ENCODE measurements at regions not wholly inside any gene's neighbourhood (a gene's known extent, or its start where the extent isn't known, plus 50 kb on each side); places are given as distances from the start of the nearest gene placed in this dataset.
A peak's percentile ranks its signal among the peaks of the same experiment; 100 is the strongest.
"Not testable (repeated sequence)": the region's sequence is repeated elsewhere in the genome, so short reads cannot be mapped to it uniquely, and the experiment has no call there.

DNA sequence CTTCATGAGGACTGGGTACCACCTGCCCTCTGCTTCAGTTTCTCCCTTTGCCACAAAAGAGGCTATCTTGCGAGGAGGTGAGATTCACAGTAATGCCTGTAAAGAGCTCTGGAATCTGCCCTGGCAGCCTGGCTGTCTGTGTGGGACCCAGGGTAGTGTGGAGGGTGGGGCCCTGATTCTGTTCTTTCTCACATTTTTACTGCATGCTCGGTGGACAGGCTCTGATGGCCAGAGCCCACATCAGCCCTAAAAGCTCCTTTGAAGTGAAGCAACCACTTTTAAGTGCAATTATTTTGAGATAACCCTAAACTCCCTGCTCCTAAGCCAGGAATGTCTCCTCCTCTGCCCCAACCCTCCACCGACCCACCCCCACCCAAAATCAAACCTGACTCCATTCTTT, 92.1 kb upstream of the PODXL start:
- DNase-seq (ENCODE audit: low read depth in 2 of 2): no peak

DNA sequence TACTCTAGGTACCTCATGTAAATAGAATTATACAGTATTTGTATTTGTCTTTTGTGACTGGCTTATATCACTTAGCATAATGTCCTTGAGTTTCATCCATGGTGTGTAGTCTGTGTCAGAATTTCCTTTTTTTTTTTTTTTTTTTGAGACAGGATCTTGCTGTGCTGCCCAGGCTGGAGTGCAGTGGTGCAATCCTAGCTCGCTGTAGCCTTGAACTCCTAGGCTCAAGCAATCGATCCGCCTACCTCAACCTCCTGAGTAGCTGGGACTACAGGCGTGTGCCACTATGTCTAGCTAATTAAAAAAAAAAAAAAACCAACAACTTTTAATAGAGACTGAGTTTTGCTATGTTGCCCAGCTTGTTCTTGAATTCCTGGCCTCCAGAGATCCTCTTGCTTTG, 89.8 kb upstream of the PODXL start:
- DNase-seq (ENCODE audit: low read depth in 2 of 2): no peak

DNA sequence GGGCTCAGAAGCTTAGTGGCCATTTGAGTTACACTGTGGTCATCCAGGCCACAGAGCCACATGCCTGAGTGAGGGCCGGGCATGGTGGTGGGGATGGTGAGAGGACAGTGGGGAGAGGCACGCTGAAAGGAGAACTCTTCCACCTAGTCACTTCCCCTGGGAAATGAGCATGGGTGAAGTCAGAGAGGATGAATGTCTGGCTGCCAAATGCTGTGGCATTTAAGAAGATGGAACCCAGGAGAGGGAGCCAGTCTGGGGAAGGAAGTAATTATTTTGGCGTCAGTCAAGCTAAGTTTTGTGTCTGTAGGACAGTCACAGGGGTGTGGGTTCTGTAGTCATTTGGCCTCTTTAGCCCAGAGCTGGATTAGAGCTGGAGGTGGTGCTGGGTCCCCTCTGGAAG, 86.0 kb upstream of the PODXL start:
- DNase-seq (ENCODE audit: low read depth in 2 of 2): no peak

DNA sequence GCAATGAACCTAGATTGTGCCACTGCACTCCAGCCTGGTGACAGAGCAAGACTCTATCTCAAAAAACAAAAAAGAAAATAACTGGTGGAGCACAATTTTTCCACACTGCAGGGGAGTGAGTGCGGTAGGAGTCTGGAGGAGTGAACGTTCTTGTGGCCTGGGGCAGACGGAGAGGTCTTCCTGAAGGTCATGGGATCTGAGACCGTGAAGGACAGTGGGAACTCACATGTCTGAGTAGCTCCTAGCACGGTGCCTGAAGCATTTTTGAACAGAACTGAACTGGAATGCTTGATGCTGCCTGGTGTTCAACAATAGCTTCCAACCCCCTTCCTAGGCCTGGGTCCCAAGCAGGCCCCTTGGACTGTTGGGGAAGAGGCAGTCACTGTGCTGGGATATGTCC, 84.3 kb upstream of the PODXL start:
- no peak for DNase-seq (ENCODE audit: low read depth in 2 of 2)

DNA sequence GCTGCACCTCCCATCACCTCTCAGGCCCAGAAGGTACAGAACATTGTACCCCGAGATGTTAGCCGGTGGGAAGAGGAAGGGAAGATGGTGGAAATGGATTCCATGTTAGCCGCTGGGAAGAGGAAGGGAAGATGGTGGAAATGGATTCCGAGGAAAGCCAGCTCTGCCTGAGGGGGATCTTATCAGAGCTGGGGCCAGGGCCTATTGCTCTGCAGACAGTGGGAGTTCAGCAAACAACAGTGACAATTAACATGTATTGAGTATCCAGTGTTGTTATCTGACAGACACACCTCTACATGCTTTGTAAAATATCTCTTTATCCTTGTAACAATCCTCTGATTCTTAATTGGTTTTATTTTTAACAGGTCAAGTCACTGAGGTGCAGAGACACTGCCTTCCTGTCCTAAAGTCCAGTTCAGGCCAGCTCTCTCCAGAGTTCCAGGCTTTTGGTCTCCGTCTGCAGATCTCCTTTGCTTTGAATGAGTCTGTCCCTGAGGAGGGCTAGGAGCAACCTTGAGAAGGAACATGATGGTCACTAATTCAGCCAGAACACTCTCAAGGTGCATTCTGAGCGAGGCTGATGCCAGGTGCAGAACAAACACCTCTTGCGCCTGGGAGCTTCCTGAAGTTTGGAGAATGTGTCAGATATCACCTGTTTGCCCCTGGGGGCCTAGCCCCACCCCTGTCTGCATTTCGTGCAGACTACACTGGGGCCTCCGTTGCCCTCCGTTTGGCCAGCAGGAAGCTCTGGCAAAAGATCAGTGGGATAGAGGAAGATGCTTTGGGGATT, 82.4 kb upstream of the PODXL start:
- DNase-seq (ENCODE audit: low read depth in 2 of 2): no peak

DNA sequence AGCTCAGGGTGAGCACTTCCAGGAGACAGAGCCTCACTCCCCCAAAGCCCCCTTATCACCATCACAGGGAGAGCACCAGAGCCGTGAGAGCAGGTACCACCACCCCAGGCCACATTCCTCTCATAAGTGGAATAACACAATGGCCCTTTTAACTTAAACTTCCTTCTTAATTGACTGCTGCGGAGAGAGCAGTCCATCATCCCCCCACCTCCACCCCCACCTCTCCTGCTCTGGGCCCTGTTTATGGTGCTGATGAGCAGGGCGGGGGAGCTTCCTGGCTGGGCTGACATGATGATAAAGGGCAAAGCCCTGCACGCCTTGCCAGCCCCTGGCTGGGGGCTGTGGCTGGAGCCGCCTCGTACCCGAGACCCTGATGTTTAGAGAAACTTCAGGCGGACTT, 81.4 kb upstream of the PODXL start:
- no peak for DNase-seq (ENCODE audit: low read depth in 2 of 2)

DNA sequence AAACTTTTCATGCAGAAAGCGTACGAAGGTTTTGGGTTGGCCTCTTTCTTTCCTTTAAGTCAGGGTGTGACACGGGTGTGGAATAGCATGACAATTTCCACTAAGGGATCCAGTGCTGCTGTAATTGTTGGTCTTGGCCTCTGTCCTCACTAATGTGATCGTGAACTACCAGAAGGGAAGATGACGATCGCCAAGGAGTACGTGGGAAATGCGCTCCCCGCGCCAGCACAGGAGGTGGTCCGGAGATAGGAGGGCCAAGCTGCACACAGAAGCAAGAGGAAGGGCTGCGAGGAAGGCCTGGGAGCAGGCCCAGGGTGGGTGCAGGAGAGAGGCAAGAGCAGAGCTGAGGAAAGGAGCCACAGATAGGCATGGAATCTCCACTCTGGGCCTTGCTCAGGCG, 79.7 kb upstream of the PODXL start:
- DNase-seq (ENCODE audit: low read depth in 2 of 2): no peak

DNA sequence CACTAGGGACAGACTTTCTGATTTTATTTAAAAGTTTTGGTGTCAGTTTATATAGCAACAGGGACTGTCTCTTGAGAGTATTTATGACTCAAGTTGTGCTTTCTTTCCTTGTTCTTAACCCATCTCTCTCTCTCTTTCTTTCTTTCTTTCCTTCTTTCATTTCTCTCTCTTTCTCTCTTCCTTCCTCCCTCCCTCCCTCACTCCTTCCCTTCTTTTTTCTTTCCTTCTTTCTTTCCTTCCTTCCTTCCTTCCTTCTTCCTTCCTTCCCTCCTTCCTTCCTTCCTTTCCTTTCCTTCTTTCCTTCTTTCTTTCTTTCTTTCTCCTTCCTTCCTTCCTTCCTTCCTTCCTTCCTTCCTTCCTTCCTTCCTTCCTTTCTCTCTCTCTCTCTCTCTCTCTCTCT, 77.8 kb upstream of the PODXL start:
- not testable (repeated sequence) for DNase-seq (ENCODE audit: low read depth in 2 of 2)

DNA sequence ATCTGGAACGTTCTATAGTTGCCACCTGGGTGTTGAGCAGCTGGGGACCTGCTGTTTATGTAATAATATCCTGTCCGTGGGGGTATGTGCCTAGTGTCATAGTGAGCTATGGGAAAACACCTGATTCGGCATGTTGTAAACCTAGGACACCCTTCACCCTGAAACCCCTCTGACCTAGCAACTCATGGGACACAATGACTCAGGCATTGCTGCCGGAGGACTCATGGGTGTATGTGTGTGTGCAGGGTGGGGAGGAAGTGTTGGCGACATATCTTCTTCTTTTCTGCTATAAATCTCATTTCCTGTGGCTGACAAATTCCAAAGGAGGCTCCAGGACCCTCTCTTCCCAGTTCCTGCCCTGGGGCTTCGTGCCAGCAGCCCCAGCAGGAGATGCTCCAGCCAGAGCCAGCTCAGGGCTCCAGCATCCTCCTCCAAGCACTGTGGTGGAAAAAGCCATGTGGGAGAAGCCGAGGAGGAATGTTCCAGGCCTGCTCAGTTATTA, 77.0 kb upstream of the PODXL start:
- DNase-seq (ENCODE audit: low read depth in 2 of 2): peak; percentile 49 to 52

DNA sequence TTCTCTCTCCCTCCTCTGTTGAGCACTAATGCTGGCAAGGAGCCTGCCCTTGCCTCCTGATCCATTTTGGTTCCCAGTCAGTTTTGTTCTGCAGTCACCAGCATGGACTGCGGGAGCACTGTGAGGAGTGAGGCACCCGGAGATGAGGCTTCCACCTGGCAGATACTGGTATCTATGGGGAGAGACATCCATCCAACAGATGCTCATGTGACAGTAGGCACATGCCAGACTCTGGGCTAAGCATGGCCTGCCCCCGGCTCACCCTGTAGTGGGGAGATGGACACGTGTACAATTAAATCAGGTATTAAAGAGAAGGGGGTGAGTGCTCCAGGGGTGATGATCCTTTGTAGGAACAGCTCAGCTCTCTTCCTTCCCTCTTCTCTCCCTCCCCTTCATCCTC, 74.0 kb upstream of the PODXL start:
- DNase-seq (ENCODE audit: low read depth in 2 of 2): no peak

DNA sequence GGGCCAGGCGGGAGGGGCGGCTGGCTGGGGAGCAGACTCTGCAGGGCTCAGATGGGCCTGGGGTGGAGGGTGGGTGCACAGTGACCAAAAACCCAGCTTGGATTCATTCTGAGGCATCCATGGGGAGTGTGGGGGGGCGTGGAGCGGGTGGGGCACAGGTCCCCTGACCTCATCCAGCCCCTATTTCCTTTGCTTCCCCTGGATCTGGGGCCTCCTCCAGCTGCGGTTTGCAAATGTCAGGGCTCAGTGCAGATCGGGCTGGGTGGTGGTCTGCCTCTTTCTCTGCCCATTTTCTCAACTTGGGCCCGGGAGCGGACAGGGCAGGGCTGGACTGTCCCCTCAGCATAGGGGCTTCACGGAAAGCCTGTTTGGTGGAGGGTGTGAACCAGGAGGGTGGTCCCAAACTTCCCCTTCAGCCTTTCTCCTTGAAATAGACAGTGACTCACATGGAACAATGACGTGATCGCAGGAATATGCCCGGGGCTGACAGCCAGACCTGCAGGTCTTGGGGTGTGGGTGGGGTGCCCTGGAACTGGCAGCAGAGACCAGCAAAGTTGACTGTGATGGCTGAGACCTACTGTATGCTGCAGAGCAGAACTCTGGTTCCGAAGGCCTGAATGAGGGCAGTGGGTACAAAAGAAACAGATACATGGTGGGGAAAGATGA, 72.9 kb upstream of the PODXL start:
- no peak for DNase-seq (ENCODE audit: low read depth in 2 of 2)

DNA sequence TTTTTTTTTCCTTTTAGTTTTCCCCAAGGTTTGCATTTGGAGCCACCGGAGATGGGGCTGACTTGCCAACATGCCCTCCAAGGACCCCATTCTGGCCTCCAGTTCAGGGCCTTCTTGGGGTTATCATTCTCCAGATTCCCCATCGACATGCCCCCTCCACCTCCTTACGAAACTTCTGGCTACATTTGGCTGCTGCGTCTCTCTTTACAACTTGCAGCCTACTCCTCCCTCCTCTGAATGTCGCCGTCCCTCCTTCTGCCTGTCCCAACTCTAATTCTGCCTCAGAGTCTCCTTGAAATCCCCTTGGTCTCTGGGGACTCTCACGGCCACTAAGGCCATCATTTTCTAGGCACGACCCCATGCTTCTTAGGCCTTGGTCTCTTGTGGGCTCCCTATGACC, 72.2 kb upstream of the PODXL start:
- no peak for DNase-seq (ENCODE audit: low read depth in 2 of 2)

DNA sequence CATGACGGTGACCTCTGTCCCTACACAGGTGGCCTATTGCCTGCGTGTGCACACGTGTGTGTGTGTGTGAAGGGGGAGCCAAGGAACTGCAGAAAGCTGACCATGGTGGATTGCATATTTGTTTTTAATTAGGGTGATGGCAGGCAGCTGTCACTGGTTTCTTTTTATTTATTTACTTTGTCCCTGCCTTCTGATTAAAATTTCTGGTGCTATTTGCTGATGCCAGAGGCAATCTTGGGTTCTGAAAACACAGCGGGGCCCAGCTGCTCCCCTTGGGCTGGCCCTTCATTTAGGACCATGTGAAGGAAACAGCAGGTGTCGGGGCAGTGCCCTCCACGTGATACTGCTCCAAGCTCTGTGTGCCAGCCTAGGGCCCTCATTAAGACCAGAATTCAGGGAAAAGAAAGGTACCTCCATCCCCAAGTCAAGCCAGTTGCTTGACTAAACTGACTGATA, 71.3 kb upstream of the PODXL start:
- DNase-seq (ENCODE audit: low read depth in 2 of 2): no peak

DNA sequence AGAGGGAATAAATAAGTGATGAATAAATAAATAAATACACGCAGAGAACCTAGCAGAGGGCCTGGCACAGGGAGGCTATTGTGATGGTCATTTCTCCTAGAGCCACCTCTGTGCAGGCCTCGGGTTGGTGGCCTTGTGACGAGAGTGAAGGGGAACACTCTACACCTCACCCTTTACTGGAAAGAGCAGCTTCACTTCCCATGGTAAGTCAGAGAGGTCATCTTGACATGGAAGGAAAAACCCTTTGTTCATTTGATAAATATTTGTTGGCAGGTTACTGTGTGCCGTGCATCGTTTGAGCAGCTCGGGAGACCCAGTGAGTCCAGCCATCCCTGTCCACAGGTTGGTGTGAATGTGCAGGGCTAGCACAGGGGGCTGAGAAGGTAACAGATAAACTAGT, 70.2 kb upstream of the PODXL start:
- DNase-seq (ENCODE audit: low read depth in 2 of 2): no peak

DNA sequence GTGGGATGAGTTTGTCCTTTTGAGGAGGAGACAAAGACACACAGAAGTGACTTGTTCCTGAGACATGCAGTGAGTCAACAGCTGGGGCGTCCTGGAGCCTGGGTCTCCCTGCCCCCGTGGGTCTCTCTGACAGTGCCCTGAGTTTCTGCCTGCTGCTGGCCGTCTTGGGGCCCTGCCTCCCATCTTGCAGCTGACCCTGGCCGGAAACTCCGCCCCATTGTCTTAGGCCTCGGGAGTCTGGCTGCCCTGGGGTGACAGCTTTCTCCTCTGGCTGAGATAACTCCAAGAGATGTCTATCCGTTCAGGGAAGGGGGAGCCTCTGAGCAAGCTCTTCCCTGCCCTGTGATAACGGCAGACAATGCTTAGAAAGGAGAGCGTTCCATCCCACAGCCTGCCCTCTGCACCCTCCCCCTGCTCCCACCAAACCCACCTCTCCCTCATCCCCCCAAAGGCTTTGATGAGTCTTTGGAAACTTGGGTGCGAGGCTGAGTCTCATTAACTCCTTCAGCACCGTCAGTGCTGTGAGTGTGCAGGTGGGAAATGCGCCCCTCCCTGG, 69.5 kb upstream of the PODXL start:
- DNase-seq (ENCODE audit: low read depth in 2 of 2): no peak

DNA sequence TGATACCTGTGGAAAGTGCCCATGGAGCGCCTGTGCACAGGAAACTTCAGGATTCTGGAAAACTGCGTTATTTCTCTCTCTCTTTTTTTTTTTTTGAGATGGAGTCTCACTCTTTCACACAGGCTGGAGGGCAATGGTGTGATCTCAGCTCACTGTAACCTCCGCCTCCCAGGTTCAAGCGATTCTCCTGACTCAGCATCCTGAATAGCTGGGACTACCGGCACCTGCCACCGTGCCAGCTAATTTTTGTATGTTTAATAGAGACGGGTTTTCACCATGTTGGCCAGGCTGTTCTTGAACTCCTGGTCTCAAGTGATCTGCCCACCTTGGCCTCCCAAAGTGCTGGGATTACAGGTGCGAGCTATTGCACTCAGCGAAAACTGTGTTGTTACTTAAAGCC, 68.9 kb upstream of the PODXL start:
- not testable (repeated sequence) for DNase-seq (ENCODE audit: low read depth in 2 of 2)

DNA sequence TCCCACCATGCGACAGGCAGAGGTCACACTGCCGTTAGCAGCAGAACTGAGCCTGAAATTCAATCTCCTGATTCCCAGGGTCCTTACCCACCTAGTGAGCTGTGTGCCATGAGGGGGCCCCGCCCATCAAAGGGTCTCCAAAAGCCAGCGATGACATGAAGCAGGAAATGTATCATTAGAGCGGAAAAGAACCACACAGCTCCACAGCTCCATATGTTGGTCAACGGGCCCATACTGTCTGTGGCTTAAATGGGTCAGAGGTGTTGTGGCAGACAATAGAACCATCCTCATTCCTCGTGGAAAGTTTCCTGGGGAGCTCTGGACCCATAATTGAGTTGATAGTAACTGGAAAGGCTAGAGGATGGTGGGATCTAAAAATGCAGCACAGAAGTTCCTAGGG, 68.1 kb upstream of the PODXL start:
- DNase-seq (ENCODE audit: low read depth in 2 of 2): no peak

DNA sequence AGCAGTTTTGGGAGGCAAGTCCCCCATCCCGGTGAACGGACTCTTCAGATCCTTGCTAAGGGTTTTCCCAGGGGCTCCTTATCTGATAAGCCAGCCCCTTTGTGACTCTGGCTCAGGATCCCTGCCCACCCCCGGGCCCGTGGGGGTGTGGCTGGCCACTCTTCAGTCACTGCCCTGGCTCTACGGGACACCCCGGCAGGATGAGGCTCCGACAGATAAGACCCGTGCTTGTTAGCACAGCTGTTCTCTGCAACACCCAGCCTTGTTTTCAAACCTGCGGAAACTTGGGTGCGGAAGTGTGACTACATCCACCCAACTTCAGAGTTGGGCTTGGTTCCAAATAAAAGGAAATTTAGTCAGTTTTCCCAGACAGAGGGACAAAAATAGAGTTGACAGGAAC, 66.7 kb upstream of the PODXL start:
- DNase-seq (ENCODE audit: low read depth in 2 of 2): no peak

DNA sequence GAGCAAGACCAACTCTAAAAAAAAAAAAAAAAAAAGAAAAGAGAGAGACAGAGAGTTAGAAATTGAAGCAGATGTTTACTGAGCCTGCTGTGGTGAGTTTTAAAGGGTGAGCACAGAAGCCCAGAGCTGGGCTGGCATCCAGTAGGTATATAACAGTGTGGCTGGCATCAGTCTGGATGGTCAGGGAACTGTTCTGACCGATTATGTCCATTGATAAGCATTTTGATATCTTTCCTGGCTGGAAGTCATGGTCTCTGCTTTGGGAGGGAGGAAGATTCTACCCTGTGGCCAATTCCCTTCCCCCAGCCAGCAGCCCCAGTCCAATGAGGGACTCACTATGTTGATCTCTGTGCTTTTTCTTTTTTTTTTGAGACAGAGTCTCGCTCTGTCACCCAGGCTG, 65.2 kb upstream of the PODXL start:
- no peak for DNase-seq (ENCODE audit: low read depth in 2 of 2)

DNA sequence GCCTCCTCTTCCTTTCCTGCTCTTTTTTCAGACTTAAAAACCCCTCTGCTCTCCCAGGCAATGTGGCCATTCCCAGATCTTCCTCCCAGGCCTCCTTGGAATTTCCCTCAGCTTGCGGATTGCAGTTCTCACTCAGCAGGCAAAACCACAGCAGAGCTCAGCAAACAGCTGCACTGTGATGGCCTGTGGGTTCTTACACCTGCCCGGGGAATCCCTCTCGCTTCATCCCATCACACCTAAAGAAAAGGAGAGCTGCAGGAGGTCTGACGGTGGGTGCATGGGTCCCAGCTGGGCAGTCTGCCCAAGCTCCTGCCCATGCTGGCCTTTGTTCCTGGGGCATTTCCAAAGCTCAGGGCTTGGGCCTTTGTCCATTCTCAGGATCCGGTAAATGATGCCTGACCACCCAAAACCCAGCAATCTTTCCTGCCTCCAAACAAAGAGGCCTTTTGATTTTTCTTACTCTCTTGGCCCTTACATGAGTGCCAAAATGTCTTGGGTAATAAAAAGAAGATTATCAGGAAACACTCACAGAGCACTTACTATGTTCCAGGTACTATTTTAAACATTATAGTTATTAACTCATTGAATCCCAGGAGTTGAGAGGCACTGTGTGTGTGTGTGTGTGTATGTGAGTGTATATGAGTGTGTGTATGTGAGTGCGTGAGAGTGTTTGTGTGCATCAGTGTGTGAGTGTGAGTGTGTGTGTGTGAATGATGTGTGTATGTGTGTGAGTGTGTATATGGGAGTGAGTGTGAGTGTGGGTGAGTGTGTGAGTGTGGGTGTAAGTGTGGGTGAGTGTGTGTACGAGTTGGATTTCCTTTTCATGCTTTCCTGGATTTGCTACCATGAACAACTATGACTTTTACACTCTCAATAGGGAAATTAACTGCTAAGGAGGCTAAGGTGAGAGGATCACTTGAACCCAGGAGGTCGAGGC, 64.5 kb upstream of the PODXL start:
- no peak for DNase-seq (ENCODE audit: low read depth in 2 of 2)

DNA sequence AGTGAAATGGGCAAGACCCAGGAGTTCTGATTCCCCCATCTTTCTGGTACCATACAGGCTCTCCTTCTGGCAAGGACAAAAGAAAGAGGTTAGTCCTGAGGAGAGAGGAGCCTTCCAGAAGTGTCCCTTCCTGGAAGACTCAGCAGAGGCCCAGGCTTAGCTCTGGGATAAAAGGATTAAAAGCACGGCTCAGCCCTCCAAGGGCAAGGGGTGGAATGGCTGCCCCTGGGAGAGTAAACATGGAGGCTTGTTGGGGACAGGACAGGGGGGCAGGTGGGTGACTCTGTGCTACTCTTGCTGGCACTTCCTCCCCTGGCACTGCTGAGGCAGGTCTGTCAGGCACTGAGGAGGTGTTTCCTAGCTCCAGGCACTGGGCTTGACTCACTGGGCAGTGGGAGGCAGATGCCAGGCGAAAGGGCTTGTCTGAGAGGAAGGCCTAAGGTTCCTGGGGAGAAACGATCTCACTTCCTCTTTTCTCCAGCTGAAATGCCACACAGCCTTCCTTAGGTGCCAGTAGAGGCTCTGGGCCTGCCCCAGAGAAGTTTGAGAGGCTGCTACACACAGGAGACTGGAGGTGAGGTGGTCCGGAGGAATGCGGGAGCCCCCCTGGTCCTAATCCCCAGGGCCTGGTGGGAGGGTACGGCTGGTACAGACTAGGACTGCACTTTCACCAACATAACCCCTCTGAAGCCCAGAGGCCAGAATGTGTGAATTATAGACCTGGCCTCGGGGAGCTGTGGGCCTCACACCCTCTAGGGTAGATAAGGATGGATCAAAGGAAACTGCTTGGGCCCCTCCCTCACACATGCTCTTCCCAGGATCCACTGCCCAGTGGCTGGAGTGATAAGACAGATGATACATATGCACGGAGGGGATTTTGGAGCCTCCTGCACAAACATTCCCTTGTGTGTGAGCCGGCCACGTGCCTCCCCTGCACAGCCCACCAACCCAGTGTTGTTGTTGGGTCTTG, 63.2 kb upstream of the PODXL start:
- DNase-seq (ENCODE audit: low read depth in 2 of 2): no peak

All from fibroblast of skin of left quadriceps (primary cell).